ENCODE measurements at regions not wholly inside any gene's neighbourhood (a gene's known extent, or its start where the extent isn't known, plus 50 kb on each side); places are given as distances from the start of the nearest gene placed in this dataset.
"Not testable (repeated sequence)": the region's sequence is repeated elsewhere in the genome, so short reads cannot be mapped to it uniquely, and the experiment has no call there.

GRCh38 chr22:27253108-27253902 is 548.3 kb downstream of the MN1 start:
- Mint-ChIP-seq H3K4me1 (ENCODE audit: low read depth) (no peaks in the 10 kb centered on the region), H3K27ac (no peak overlapping the region), H3K27me3 (peaks cover 2% of the 10 kb centered on the region), H3K4me3 (no peak overlapping the region), H3K36me3 (no peaks in the 10 kb centered on the region), H3K9me3 (ENCODE audit: low read depth) (peaks cover 6% of the 10 kb centered on the region)

DNA sequence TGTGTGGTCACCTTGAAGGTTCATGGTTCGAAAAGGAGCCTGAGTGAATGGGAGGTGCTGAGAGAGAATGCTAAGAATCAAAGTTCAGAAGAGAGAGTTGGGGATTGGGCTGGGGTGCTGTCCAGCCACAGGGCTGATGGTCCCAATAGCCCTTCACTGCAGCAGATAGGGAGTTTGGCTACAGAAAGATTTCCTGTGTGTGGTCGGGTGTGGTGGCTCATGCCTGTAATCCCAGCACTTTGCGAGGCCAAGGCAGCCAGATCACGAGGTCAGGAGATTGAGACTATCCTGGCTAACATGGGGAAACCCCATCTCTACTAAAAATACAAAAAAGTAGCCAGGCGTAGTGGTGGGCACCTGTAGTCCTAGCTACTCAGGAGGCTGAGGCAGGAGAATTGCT is 547.5 kb downstream of the MN1 start:
- not testable (repeated sequence) for H3K27me3 Mint-ChIP-seq; H3K36me3 Mint-ChIP-seq; H3K4me3 Mint-ChIP-seq; H3K27ac Mint-ChIP-seq; H3K4me1 Mint-ChIP-seq (ENCODE audit: low read depth); H3K9me3 Mint-ChIP-seq (ENCODE audit: low read depth)

DNA sequence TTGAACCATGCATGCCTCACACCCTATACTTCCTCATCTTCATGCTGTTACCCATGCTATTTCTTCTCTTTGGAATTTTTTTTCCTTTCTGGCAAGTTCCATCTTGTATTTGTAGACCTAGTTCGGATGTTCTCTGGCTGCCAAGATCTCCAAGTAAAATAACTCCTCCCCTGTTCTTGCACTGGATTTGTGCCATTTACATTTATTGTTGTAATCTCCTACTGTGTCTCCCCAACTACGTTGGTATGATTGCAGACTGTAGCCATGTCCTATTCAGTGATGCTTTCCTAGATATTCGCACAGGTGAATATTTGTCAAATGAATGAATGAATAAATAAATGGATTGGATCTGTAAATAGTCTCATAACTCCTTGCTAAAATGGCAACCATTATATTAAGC is 546.0 kb downstream of the MN1 start:
- Mint-ChIP-seq H3K4me3 (no peak overlapping the region), H3K27me3 (peaks cover 2% of the 10 kb centered on the region), H3K9me3 (ENCODE audit: low read depth) (peaks cover 6% of the 10 kb centered on the region), H3K4me1 (ENCODE audit: low read depth) (no peaks in the 10 kb centered on the region), H3K36me3 (no peaks in the 10 kb centered on the region), H3K27ac (no peak overlapping the region)

- H3K27ac Mint-ChIP-seq: no peak overlapping the region
- H3K36me3 Mint-ChIP-seq: no peaks in the 10 kb centered on the region
- H3K4me1 Mint-ChIP-seq (ENCODE audit: low read depth): no peaks in the 10 kb centered on the region
- peaks cover 6% of the 10 kb centered on the region for H3K9me3 Mint-ChIP-seq (ENCODE audit: low read depth)
- H3K27me3 Mint-ChIP-seq: peaks cover 2% of the 10 kb centered on the region
- no peak overlapping the region for H3K4me3 Mint-ChIP-seq
Measured at GRCh38 chr22:27257987-27258386, 543.6 kb downstream of the MN1 start.

DNA sequence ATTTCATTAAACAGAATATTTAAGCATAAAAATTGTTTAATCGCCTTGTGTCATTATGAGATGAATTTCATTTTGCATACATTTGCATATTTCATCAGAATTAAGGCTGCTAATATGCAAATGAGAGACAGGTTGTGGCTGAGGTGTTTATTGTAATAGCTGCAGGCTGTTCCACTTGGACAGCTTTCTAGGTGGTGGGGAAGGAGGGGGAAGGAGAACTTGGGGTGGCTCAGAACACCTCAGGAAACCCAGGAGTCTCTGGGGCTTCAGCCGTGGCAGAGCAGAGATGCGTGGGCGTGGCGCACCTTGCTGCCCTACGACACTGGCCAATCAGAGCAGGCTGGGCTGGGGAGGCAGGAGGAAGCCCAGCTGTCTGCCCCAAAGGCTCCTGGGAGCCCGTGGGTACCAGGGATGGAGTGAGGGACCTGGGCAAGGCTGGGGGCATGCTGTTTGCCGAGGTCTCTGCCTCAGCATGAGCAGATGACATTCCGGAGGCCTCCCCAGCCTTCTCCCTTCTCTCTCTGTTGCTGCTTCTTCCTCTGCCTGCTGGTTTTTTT is 542.9 kb downstream of the MN1 start:
- no peaks in the 10 kb centered on the region for H3K36me3 Mint-ChIP-seq
- H3K9me3 Mint-ChIP-seq (ENCODE audit: low read depth): peaks cover 6% of the 10 kb centered on the region
- H3K4me1 Mint-ChIP-seq (ENCODE audit: low read depth): no peaks in the 10 kb centered on the region
- no peak overlapping the region for H3K27ac Mint-ChIP-seq
- peaks cover 2% of the 10 kb centered on the region for H3K27me3 Mint-ChIP-seq
- H3K4me3 Mint-ChIP-seq: no peak overlapping the region

GRCh38 chr22:27259433-27259832 is 542.1 kb downstream of the MN1 start:
- Mint-ChIP-seq H3K4me3 (no peak overlapping the region), H3K27ac (no peak overlapping the region)

DNA sequence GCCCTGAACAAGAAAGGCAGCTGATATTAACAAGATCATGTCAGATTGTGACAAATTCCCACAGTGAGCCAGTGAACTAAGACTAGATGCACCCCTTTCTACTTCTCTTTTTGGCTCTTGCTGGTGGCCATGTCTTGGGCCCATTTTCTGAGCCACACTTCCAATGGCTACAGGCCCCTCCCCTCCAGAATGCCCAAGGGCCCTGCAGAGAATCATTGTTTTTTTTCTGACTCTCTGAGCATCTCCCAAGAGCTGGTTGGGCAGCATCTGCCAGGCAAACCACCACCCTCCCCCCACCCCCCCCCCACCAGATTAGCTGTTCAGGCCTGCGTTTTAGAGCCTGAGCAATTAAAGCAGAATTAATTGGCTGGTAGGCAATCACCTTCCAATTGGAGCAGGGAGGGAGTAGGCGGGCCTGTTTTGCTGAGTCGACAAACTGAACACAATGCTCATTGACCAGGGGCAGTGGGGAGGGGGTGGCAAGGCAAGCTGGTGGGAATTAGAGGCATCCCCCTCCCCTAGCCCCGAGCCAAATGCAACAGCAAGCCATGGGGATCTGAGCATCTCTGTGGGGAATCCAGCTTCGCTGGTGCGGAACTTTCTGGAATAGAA is 541.4 kb downstream of the MN1 start:
- Mint-ChIP-seq H3K4me3 (no peak overlapping the region), H3K27me3 (peaks cover 5% of the 10 kb centered on the region), H3K27ac (no peak overlapping the region), H3K9me3 (ENCODE audit: low read depth) (peaks cover 6% of the 10 kb centered on the region), H3K36me3 (no peaks in the 10 kb centered on the region), H3K4me1 (ENCODE audit: low read depth) (no peaks in the 10 kb centered on the region)

More at GRCh38 chr22:27259433-27259832, 542.1 kb downstream of the MN1 start:
- Mint-ChIP-seq H3K36me3 (no peaks in the 10 kb centered on the region), H3K27me3 (peaks cover 2% of the 10 kb centered on the region), H3K4me1 (ENCODE audit: low read depth) (no peaks in the 10 kb centered on the region), H3K9me3 (ENCODE audit: low read depth) (peaks cover 6% of the 10 kb centered on the region)

- Mint-ChIP-seq H3K27ac (no peak overlapping the region), H3K36me3 (no peaks in the 10 kb centered on the region), H3K9me3 (ENCODE audit: low read depth) (no peaks in the 10 kb centered on the region), H3K4me3 (no peak overlapping the region), H3K27me3 (peaks cover 3% of the 10 kb centered on the region), H3K4me1 (ENCODE audit: low read depth) (no peaks in the 10 kb centered on the region)
Measured at GRCh38 chr22:27262361-27262760, 539.2 kb downstream of the MN1 start.

GRCh38 chr22:27264184-27264583 is 537.4 kb downstream of the MN1 start:
- Mint-ChIP-seq H3K27me3 (peaks cover 5% of the 10 kb centered on the region), H3K27ac (no peak overlapping the region), H3K4me1 (ENCODE audit: low read depth) (no peaks in the 10 kb centered on the region), H3K4me3 (no peak overlapping the region), H3K9me3 (ENCODE audit: low read depth) (no peaks in the 10 kb centered on the region), H3K36me3 (no peaks in the 10 kb centered on the region)

GRCh38 chr22:27267145-27267544 is 534.4 kb downstream of the MN1 start:
- Mint-ChIP-seq H3K27ac (no peak overlapping the region), H3K27me3 (peaks cover 9% of the 10 kb centered on the region), H3K4me3 (no peak overlapping the region), H3K9me3 (ENCODE audit: low read depth) (no peaks in the 10 kb centered on the region), H3K36me3 (no peaks in the 10 kb centered on the region), H3K4me1 (ENCODE audit: low read depth) (no peaks in the 10 kb centered on the region)

DNA sequence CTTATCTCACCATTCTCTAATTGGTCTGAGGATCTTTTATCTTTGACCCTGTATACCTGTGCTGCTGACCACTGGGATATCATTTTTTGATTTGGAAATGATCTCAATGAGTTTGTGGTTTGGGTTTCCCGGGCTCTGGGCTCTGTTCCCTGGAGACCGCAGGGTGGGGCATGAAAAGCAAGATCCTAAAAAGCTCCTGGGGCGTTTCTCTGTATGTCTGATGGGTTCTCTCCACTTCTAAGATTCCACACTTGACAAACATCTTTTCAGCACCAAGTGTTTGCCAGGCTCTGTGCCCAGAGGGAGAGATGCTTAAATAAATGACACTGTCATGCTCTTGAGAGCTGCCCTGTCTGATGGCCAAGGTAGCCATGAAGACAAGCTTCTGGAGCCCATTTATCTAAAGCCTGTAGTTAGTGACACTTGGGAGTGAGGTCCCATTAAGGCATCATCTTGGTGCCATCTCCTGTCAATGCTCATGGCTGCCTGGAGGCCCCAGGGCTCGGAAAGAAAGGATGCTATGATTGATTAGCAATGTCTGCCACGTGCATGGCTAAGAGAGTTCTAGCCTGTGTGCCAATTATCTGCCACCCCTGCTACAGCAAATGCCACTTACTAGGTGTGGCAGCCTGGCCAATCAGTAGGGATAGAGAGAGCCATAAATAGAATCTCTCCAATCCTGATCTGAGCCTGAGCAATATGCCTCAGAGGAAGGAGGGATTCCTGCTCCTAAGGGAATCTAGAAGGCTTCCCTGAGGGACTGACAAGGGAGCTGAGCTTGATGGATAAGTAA is 531.6 kb downstream of the MN1 start:
- H3K36me3 Mint-ChIP-seq: no peaks in the 10 kb centered on the region
- no peak overlapping the region for H3K27ac Mint-ChIP-seq
- no peaks in the 10 kb centered on the region for H3K4me1 Mint-ChIP-seq (ENCODE audit: low read depth)
- H3K4me3 Mint-ChIP-seq: no peak overlapping the region
- no peaks in the 10 kb centered on the region for H3K9me3 Mint-ChIP-seq (ENCODE audit: low read depth)
- peaks cover 12% of the 10 kb centered on the region for H3K27me3 Mint-ChIP-seq

GRCh38 chr22:27270818-27271510 is 530.6 kb downstream of the MN1 start:
- Mint-ChIP-seq H3K4me1 (ENCODE audit: low read depth) (no peaks in the 10 kb centered on the region), H3K9me3 (ENCODE audit: low read depth) (no peaks in the 10 kb centered on the region), H3K27ac (no peak overlapping the region), H3K36me3 (no peaks in the 10 kb centered on the region), H3K4me3 (no peak overlapping the region), H3K27me3 (peaks cover 12% of the 10 kb centered on the region)

DNA sequence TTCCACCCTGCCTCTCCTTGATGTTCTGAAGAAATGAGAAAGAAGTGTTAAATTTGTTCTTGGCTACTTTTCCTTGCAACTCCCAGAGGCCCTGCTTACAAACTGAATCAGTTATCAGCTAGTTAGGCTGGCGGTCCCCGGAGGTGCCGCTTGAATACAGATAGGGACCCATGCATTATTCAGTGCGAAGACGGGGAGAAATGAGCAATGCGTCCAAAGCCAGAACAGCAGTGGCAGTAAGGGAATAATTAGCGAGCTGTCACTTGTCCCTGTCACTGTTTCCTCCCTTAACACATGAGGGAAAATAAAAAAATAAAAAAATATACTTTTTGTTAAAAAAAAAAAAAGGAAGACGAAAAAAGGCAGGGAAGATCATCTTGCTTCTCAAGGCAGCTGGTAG is 528.1 kb downstream of the MN1 start:
- Mint-ChIP-seq H3K4me3 (no peak overlapping the region), H3K4me1 (ENCODE audit: low read depth) (no peaks in the 10 kb centered on the region), H3K27me3 (peaks cover 14% of the 10 kb centered on the region), H3K36me3 (no peaks in the 10 kb centered on the region), H3K9me3 (ENCODE audit: low read depth) (no peaks in the 10 kb centered on the region), H3K27ac (no peak overlapping the region)

DNA sequence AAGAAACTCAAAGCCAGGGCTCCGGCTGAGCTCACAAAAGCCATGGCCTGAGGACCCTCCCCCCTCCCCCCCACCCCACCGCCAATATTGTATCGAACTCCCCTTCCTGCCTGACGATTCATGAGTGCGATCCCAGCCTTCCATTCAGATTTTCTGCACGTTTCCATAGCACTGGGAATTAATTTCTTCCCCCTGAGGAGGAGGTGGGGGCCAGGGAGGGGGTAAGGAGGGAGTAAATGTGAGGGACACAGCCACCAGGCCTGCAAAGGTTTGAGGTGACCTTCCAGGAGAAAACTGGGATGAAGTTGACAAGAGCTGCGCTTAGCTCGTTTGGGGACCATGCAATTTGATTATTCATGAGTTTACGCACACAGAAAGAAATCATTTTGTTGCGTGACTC is 527.7 kb downstream of the MN1 start:
- H3K9me3 Mint-ChIP-seq (ENCODE audit: low read depth): no peaks in the 10 kb centered on the region
- no peaks in the 10 kb centered on the region for H3K36me3 Mint-ChIP-seq
- H3K27me3 Mint-ChIP-seq: peaks cover 15% of the 10 kb centered on the region
- no peak overlapping the region for H3K27ac Mint-ChIP-seq
- H3K4me1 Mint-ChIP-seq (ENCODE audit: low read depth): no peaks in the 10 kb centered on the region
- H3K4me3 Mint-ChIP-seq: no peak overlapping the region
